Kidney tubule cell (primary cell): ENCODE measurements at regions not wholly inside any gene's neighbourhood (a gene's known extent, or its start where the extent isn't known, plus 50 kb on each side); places are given as distances from the start of the nearest gene placed in this dataset.

Experiments used
- DNase-seq: peaks from one replicate; pipeline ENCODE4 v3.0.0-alpha.2; 2018; ENCODE audit warnings: low spot score

DNA sequence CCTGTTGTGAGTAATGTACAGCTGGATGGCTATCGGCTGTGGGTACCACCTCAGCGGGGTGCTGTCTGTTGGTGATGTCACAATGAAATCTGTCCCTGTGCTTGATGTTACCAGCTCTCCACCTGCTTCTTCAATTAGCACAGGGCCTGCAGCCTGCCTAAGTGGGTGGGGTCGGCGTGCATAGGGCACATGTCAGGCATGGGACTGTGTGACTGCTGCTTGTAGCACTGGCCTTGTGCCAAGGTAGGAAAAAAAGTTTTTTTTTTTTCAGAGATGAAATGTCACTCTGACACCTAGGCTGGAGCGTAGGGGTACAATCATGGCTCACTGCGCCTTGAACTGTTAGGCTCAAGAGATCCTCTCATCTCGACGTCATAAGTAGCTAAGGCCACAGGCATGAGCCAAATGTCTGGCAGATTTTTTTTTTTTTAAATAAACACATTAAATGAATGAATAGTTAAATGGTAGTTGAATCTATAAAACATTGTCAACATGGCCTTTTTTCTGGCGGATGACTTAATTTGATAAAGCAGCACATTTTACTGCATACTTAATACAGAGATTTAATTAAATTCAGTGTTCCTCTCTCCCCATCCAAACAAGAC is 222.5 kb downstream of the NXNL2 start:
- no peak for DNase-seq

DNA sequence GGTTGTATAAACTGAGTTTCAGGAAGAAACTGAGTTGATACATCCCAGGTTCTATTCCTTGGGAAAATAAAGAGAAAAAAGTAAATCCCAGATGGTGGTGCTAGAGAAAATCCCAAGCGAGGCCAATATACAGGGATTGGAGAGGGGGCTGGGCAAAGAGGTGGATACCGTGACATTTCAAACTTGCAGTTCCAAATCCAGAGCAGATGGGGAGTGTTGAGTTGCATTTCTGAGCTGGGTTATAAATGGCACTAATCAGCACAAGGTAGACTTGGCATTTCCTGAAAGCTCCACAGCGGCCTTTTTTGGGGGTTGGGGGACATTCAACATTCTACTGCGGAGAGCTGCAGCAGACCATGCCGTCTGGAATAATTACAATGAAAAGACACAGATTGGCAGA is 224.4 kb downstream of the NXNL2 start:
- DNase-seq: no peak

DNA sequence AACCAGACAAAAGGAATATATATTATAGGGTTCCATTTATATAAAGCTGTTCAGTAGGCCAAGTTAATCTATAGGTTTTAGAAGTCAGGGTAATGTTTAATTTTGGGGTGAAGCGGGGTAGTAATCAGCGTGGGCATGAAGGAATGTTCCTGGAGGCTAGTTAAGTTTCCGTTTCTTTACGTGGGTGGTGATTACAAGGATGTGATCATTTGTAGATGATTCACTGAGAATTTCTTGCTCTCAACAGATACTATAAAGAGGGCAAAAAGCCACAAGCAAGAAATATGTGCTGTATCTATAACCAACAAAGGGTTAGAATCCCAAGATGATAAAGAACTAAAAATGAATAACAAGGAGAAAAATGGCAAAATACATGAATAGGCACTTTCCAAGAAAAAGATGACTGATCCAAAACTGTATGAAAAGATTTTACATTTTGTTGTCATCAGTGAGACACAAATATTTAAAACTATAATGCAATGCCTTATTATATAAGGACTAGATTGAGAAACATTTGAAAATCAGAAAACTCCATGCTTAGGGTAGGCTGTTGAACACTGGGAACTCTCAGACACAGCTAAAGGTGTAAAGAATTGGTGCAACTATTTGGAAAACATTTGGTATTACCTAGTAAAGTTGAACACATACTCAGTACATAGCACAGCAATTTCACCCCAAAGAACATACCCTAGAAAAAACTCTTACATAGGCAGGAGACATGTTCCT is 224.3 kb upstream of the S1PR3 start:
- DNase-seq: peak; percentile 74

DNA sequence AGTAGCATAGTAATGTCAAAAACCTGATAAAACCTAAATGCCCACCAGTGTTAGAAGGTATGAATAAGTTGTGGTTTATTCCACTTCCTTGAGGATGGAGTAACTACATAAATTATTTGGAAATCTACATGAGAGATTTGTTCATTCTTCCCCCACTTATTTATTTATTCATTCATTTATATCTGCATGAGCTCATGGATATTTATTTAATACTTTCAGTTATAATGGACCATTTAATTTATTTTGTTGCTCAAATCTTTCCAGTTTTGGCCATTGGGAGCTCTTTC is 223.8 kb upstream of the S1PR3 start:
- no peak for DNase-seq

DNA sequence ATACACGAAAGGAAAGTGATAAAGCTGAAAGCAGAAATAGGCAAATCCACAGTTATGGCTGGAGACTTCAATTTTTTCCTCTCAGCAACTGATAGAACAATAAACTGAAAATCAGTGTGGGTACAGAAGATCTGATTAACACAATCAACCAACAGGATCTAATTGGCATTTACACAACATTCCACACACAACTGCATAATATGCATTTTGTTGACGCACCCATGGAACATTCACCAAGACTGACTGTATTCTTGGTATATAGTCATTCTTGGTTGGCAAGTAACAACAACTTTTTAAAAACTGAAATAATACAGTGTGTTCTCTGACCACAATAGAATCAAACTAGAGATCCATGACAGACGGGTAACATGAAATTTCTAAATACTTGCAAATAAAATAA is 218.7 kb upstream of the S1PR3 start:
- DNase-seq: no peak

DNA sequence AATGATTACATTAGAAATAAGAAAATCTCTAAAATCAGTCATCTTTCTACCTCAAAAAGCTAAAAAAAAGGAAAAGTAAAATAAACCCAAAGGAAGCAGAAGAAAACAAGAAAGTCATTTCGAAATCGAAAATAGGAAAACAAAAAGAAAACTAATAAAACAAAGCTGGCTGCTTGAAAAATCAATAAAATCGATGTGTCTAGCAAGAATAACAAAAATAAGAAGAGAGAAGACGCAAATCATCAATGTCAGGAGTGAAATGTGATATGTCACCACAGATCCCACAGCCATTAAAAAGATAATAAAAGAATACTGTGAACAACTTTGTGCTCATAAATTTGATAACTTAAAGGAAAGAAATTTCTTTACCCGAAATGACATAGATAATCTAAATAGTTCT is 218.1 kb upstream of the S1PR3 start:
- no peak for DNase-seq

DNA sequence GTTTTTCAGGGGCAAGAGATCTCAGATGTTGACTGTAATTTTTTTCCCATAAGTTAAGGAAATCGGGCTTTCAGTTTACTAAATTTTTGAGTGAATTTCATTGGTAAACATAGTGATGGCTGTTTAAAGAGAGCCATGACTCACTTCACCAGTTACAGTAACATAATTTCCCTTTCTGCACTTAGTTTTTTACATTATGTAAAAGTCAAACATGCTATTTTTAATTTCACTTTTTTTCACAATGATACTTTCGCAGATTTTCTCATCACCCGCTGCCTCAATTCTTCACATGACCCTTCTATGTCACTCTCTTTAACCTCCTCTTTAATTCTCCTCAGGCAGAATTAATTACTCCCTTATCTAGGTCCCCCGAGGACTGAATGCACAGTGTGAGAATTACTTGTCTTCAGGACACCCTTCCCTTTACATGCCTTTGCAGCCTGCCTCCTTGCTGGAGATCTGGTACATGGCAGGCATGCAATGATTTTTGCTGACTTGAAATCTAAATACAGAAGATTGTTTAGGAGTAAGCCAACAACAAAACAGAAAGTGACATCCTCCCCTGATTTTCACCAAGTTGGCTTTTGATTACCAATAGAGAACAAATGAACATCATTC is 217.5 kb upstream of the S1PR3 start:
- no peak for DNase-seq

DNA sequence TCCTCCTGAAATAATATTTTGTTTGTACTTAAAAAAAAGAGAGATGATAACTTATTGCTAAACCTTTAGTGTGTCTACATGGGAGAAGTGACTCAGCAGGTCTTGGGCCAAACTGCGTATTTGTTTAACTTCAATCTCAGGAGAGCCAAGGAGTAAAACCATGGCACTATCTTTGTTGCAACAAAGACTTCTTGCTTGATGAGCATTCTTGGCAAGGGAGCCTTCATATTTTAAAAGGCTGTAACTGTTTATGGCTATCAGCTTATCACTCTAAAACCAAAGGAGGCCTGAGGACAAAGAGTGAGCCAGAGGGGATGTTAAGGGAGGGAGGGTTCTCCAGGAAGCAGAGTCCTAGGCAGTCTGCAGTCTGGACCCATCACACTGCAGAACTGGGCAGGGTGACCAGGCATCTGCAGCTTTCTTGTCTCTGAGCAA is 216.2 kb upstream of the S1PR3 start:
- DNase-seq: no peak

DNA sequence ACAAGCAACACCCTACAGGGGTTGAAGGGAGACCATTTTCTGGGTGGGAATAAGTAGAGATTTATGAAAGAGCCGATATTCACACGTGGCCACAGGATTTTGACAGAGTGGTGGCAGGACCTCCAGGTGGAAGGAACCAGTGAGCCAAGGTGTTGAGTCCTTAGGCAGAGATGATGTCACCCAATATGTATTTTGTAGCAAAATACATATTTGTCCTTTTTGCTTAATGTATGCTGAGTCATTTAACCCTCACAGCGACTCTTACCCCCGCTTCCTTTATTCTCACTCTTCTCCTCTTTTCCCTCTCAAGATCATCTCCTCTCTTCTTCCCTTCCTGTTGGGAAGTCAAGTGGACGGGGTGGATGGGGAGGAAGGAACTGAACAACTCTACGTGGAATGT is 215.7 kb upstream of the S1PR3 start:
- DNase-seq: no peak

DNA sequence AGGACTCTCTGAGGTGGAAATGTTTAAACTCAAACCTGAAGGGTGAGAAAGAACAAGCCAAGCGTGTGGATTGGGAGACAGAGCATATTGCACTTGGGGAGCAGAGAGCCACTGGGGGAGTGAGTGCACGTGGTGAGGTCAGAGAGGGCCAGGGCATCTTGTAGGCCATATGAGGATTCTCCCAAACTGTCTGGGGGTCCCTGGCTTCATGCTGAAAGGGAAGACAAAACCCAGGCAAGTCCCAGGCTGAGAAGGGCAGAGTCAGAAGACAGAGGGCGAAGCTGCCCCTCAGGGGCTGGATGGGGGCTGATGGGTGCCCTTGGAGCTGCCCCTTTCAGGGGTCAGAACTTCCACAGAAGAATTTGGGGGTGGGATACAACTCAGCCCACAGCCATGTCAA is 215.3 kb upstream of the S1PR3 start:
- no peak for DNase-seq

DNA sequence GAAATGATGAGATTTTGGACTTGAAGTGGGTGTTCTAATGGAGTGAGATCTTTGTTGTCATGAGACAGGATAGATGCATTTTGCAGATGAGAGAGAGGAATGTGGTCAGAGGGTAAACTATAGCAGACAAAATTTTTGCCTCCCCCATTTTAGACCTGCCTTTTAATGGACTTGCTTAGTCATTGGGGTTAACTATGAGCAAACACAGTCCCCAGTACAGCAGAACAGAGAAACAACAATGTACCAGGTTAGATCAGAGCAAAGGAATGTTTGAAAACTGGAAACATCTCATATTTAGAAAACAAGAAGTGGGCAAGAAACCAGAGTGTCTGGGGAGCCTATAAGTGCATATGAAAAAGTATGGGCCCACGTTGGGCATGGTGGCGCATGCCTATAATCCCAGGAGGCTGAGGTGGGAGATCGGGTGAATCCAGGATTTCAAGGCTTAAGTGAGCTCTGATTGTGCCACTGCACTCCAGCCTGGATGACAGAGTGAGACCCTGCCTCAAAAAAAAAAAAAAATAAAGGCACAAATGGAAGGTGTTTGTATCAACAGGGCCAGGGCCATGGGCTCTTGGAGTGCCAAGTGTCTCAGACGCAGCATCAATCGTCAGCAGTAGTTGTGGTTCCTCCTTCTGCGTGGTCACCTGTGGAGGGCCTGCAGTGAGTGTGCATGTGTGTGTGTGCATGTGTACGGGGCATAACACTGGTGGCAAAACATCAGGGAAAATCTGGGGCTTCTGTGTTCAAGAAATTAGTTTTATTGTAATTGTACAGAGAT is 214.4 kb upstream of the S1PR3 start:
- peak; percentile 80 for DNase-seq

DNA sequence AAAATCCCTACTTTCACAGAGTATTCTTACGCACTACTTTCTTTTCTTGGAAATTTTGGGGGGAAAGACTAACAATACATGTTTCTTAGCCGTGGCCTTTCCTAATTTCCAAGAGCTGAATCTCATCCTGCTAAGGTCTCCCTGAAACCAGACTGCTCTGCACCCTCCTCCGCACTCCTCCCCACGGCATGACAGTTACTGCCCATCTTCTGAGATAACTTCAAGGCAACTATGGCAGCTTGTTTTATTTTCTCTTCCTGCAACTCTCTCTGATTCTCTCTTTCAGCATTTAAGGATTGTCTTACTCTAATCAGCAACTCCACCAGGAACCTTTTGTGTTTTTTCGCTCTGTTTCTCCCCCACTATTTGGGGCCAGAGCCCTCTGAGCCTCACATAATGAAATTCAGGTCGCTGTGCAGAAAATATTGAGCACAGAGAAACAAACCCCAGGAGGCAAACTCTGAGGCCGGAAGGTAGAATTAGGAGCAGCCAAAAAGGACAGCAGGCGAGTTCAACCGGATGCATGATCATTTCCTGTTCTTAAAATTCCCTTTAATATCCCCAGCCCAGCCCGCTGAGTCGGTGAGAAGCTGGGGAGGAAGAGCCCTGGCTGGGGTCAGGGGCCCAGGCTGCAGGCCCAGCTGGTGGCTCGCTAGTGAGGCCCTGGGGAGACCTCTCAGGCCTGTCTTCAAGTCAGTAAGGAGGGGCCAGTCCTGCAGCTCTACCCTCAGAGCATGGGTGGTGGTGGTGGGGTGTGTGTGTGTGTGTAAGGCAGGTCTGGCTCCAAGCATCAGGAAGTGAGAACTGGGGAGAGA is 213.6 kb upstream of the S1PR3 start:
- no peak for DNase-seq

DNA sequence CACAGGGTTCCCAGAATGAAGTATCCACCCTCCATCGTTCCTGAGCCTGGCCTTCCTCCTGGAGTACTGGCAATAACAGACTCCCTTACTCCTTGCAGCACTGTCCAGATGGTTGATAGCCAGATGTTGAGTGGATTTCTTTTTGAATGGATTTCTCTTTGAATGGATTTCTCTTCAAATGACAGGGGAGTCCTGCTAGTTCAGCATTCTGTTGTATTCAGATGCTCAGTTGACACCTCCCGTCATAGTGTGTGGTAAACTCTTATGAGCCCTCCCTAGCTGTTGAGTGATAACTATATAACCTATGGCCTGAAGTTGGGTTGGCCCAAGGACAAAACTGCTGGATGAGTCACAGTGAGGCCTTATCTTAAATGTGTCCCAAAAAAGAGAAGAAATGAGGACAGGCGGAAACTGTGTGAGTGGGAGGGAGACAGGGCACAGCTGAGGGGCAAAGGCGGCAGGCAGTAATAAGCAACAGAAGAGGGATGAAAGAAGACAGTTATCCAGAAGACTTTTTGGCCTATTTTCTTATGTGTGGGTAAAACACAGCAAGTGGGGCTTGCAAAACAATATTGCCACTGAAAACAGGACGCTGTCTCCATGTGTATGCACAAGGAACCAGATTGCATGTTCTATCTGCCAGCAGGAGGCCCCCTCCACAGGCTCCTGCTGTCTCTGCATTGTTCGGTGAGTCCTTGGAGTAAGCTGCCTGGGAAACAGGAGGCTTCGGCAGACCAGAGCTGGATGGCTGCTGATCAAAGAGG is 209.5 kb upstream of the S1PR3 start:
- no peak for DNase-seq

DNA sequence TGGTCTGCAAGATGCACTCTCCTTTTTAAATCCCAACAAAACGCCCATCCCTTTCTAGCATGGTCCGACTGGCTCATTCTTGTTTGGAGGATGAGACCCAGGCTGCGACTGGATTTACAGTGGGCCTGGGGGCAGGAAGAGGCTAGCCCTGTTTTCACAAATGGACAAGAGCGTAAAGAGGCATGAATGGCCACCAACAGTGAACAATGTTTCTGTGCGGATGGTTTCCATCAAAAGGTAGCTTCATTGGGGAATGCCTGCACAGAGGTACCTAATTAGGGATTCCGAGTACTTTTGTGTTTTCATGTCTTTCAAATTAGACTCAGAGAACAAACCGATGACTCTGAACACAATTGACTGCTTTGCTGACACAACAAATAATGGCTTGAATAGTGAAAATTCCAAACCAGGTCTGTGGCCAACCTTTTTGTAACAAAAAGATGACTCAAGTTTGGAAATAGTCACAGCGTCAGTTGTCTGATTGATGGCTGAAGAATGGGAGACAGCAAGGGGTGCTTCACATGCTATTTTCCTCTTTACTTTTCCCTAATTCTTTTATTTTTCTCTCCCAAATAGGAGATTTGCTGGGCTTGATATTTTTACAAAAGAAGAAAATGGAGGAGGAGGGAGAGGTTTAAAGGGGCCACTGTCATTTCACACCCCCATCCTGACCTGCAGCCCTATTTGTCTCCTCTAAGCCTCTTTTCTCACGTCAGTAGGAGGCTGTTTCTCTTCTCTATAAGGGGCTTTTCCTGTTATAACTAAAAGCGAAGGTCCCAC is 208.1 kb upstream of the S1PR3 start:
- peak; percentile 31 for DNase-seq

DNA sequence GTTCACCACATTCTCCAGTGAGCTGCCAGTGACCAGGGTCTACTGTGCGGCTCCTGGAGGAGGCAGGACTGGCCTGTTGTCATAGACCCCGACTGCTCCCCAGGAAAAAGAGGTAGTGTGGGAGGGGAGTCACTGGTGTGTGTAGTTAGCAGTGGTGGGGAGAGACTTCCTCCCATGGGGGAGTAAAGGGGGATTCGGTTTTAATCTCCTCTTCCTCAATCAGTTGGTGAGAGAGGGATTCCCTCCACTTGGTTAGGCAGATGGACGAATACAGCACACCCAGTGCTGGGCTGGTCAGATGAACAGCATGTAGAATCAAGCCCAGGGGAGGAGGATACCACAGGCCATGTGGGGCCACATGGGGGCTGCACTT is 207.6 kb upstream of the S1PR3 start:
- no peak for DNase-seq

DNA sequence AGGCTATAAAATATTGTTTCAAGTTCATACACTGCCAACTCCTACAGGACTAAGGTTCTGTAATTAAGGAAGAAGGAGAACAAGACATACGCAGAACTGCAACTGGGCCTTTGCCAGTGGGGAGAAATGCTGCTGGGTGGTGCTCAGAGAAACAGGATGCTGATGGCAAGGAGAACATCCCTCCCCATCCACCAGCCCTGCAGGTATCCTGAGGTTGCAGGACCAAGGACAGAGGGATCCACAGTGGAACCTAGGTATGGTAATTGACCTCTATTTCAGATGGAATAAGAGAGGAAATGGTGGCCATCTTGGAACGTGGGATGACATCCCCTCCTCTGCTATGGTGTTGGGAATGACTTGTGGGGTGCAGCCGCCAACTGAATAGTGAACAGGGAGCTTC is 206.3 kb upstream of the S1PR3 start:
- DNase-seq: no peak

DNA sequence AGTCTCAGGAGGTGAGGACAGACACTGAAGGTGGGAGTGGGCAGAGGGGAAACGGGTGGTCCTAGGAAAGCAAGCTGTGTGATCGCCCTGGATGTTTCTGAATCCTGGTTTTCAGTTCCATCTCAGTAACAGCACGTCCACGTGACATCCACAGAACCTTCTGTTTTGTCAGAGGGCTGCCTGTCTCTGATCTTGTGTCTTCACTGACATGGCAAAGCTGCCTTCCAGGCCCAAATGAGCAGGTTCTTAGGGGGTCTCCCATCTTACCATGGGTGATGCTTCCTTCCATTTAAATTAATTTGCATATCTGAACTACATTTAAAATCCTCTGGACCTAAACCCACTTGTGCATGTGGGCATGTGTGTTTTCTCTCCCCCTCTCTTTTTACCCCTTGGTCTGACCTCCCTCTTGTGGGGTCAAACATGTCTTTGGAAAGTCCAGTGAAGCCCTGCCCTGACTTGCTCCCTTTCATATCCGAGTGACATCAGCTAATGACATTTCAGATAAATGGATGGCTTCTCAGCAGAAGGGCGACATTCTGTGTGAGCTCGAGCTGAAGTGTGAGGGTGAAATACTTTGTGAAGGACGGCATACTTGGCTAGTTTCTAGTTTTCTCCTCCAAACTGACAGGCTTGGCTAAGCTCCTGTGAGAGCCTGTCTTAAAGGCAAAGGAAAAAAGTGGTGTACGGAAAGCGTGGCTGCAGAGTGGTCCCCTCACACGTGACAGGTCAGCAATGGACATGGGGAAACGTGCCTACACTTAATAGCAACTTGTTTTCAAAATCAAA is 204.8 kb upstream of the S1PR3 start:
- no peak for DNase-seq

DNA sequence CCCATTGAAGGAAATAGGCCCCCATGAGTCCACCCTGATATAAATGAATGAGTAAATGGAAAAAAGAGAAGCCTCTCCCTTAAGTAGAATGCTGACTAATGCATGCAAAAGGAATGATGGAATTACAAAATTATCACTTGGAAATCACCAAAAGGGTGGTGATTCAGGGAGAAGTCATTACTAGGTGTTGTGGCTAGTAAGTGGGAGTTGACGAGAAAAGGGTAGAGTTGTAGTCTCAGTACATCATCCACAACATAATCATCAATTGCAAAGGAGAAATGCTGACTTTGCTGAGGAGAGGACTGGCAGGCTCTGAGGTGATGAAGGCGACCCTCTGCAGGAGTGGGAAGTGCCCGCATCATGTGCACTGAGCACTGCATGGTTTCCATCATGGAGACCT is 201.5 kb upstream of the S1PR3 start:
- peak; percentile 70 for DNase-seq

DNA sequence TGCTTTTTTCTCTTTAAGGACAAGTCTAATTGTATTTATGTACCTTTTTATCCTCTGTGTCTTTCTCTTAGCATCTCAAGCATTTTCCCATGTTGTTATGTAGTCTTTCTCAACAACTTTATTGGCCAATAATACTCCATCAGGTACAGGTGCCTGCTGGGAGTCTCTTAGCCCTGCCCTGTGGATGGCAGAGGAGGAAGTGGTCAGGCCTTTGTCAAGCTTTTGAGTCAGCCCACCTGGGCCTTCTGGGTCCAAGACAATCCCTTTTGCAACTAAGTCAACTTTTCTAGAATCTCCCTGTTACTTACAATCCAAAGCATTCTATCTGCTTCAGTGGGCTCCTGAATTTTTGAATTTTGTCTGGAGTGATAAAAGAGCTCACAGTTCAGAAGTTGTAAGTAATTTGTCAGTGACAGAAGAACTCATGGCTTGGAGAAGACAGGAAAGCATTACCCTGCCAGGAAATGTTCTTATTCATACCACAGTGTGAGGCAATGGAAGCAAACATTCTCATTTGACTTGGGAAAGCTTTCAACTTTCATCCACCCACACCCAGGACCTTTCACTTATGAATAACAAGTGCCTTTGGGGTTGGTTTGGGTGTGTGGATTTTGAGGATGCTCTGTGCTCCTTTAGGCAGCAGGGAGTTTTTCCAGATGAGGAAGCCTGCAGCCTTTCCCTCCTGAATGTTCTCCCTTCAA is 200.0 kb upstream of the S1PR3 start:
- DNase-seq: peak; percentile 52
